RPMI7951 (cell line): ENCODE measurements at regions not wholly inside any gene's neighbourhood (a gene's known extent, or its start where the extent isn't known, plus 50 kb on each side); places are given as distances from the start of the nearest gene placed in this dataset.

Experiments used
- DNase-seq: peaks from one replicate; pipeline ENCODE4 v3.0.0-alpha.2; 2012; ENCODE audit warnings: low read depth

GRCh38 chr2:144215207-144215606, 304.7 kb downstream of the ZEB2 start:
- DNase-seq: no peak

- no peak for DNase-seq
These were observed 306.1 kb downstream of the ZEB2 start for GRCh38 chr2:144213797-144214196.

- DNase-seq: peak; percentile 15
These were observed 308.1 kb downstream of the ZEB2 start for GRCh38 chr2:144211826-144212225.

GRCh38 chr2:144211065-144211464, 308.9 kb downstream of the ZEB2 start:
- DNase-seq: no peak

- no peak for DNase-seq
These were observed 309.8 kb downstream of the ZEB2 start for GRCh38 chr2:144210076-144210475.

- DNase-seq: no peak
These were observed 311.0 kb downstream of the ZEB2 start for GRCh38 chr2:144208924-144209323.

- DNase-seq: no peak
These were observed 313.9 kb downstream of the ZEB2 start for GRCh38 chr2:144206019-144206418.

- peak; percentile 8 for DNase-seq
These were observed 318.0 kb downstream of the ZEB2 start for GRCh38 chr2:144201868-144202468.

GRCh38 chr2:144201126-144201525, 318.8 kb downstream of the ZEB2 start:
- no peak for DNase-seq

- DNase-seq: peak; percentile 53
These were observed 321.8 kb downstream of the ZEB2 start for GRCh38 chr2:144198116-144198515.

- DNase-seq: no peak
These were observed 325.4 kb downstream of the ZEB2 start for GRCh38 chr2:144194326-144195071.

- no peak for DNase-seq
These were observed 328.9 kb downstream of the ZEB2 start for GRCh38 chr2:144190908-144191605.

- peak; percentile 95 for DNase-seq
These were observed 336.2 kb downstream of the ZEB2 start for GRCh38 chr2:144183727-144184126.

- DNase-seq: no peak
These were observed 338.9 kb downstream of the ZEB2 start for GRCh38 chr2:144181001-144181400.

GRCh38 chr2:144180131-144180530, 339.8 kb downstream of the ZEB2 start:
- DNase-seq: no peak

- DNase-seq: no peak
These were observed 349.7 kb downstream of the ZEB2 start for GRCh38 chr2:144170179-144170578.

GRCh38 chr2:144166743-144167142, 353.2 kb downstream of the ZEB2 start:
- DNase-seq: no peak

GRCh38 chr2:144165599-144166250, 354.2 kb downstream of the ZEB2 start:
- no peak for DNase-seq

GRCh38 chr2:144163592-144163991, 356.3 kb downstream of the ZEB2 start:
- no peak for DNase-seq

- no peak for DNase-seq
These were observed 357.3 kb downstream of the ZEB2 start for GRCh38 chr2:144162652-144163051.

- peak; percentile 7 for DNase-seq
These were observed 358.9 kb downstream of the ZEB2 start for GRCh38 chr2:144161061-144161460.

GRCh38 chr2:144159240-144159639, 360.7 kb downstream of the ZEB2 start:
- peak; percentile 11 for DNase-seq
